ENCODE measurements at regions not wholly inside any gene's neighbourhood (a gene's known extent, or its start where the extent isn't known, plus 50 kb on each side); places are given as distances from the start of the nearest gene placed in this dataset.
A peak's percentile ranks its signal among the peaks of the same experiment; 100 is the strongest.
"Not testable (repeated sequence)": the region's sequence is repeated elsewhere in the genome, so short reads cannot be mapped to it uniquely, and the experiment has no call there.

GRCh38 chr5:16987776-16988175, 51.7 kb upstream of the MYO10 start:
- no peak for DNase-seq (ENCODE audit: low read depth)

- not testable (repeated sequence) for DNase-seq (ENCODE audit: low read depth)
Observed at GRCh38 chr5:16990817-16991520, 54.9 kb upstream of the MYO10 start.

GRCh38 chr5:16992006-16992405, 55.9 kb upstream of the MYO10 start:
- DNase-seq (ENCODE audit: low read depth): peak; percentile 89

- DNase-seq (ENCODE audit: low read depth): peak; percentile 29
Observed at GRCh38 chr5:16992444-16992843, 56.4 kb upstream of the MYO10 start.

GRCh38 chr5:16994565-16994964, 58.5 kb upstream of the MYO10 start:
- DNase-seq (ENCODE audit: low read depth): no peak

- no peak for DNase-seq (ENCODE audit: low read depth)
Observed at GRCh38 chr5:16995372-16995771, 59.3 kb upstream of the MYO10 start.

- DNase-seq (ENCODE audit: low read depth): peak; percentile 95
Observed at GRCh38 chr5:17000291-17000939, 64.3 kb upstream of the MYO10 start.

- DNase-seq (ENCODE audit: low read depth): no peak
Observed at GRCh38 chr5:17001428-17001827, 65.3 kb upstream of the MYO10 start.

GRCh38 chr5:17004441-17005106, 68.5 kb upstream of the MYO10 start:
- peak; percentile 45 for DNase-seq (ENCODE audit: low read depth)

GRCh38 chr5:17005107-17005828, 69.2 kb upstream of the MYO10 start:
- peak; percentile 41 for DNase-seq (ENCODE audit: low read depth)

GRCh38 chr5:17012289-17012688, 76.2 kb upstream of the MYO10 start:
- peak; percentile 57 for DNase-seq (ENCODE audit: low read depth)

GRCh38 chr5:17014686-17015085, 78.6 kb upstream of the MYO10 start:
- DNase-seq (ENCODE audit: low read depth): no peak

GRCh38 chr5:17018871-17019270, 82.8 kb upstream of the MYO10 start:
- no peak for DNase-seq (ENCODE audit: low read depth)

GRCh38 chr5:17019324-17019723, 83.2 kb upstream of the MYO10 start:
- DNase-seq (ENCODE audit: low read depth): no peak

GRCh38 chr5:17020678-17021601, 84.9 kb upstream of the MYO10 start:
- no peak for DNase-seq (ENCODE audit: low read depth)

GRCh38 chr5:17021602-17021932, 85.5 kb upstream of the MYO10 start:
- DNase-seq (ENCODE audit: low read depth): no peak

- DNase-seq (ENCODE audit: low read depth): no peak
Observed at GRCh38 chr5:17022296-17022695, 86.2 kb upstream of the MYO10 start.

GRCh38 chr5:17024686-17025180, 88.6 kb upstream of the MYO10 start:
- peak; percentile 42 for DNase-seq (ENCODE audit: low read depth)

- not testable (repeated sequence) for DNase-seq (ENCODE audit: low read depth)
Observed at GRCh38 chr5:17031659-17032277, 95.7 kb upstream of the MYO10 start.

GRCh38 chr5:17032314-17032985, 96.4 kb upstream of the MYO10 start:
- DNase-seq (ENCODE audit: low read depth): not testable (repeated sequence)

Measured in LHCN-M2 (cell line).